HG02571 (cell line): ENCODE measurements at regions not wholly inside any gene's neighbourhood (a gene's known extent, or its start where the extent isn't known, plus 50 kb on each side); places are given as distances from the start of the nearest gene placed in this dataset.
"Not testable (repeated sequence)": the region's sequence is repeated elsewhere in the genome, so short reads cannot be mapped to it uniquely, and the experiment has no call there.

Experiments used
- ATAC-seq: cut with Tn5 transposase; IDR thresholded peaks from one replicate; pipeline ENCODE4 v1.9.1; 2021; ENCODE audit warnings: mild to moderate bottlenecking, moderate library complexity; ENCODE audit not compliant: unreplicated experiment

GRCh38 chr6:88499845-88500699, 333.9 kb upstream of the CNR1 start:
- peak; percentile 66 for ATAC-seq

DNA sequence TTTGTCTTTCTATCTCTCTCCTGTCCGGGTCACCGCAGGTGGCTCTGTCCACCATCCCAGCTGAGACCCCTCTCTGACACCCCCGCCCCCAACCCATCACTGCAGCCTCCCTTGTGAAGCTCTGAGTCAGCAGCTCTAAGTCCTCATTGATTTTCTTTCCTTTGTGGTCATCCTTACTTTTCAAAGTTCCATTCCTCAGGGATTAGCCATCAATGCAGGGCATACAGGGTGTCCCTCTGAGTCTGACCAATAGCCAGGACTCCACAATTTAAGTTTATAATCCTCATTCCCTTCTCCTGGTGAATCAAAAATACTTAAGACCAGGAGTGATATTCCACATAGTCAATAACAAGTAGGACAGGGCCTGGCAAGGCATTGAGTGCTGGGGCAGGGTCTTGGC, 333.3 kb upstream of the CNR1 start:
- no peak for ATAC-seq

- not testable (repeated sequence) for ATAC-seq
These were observed 331.3 kb upstream of the CNR1 start for GRCh38 chr6:88497403-88497802.

DNA sequence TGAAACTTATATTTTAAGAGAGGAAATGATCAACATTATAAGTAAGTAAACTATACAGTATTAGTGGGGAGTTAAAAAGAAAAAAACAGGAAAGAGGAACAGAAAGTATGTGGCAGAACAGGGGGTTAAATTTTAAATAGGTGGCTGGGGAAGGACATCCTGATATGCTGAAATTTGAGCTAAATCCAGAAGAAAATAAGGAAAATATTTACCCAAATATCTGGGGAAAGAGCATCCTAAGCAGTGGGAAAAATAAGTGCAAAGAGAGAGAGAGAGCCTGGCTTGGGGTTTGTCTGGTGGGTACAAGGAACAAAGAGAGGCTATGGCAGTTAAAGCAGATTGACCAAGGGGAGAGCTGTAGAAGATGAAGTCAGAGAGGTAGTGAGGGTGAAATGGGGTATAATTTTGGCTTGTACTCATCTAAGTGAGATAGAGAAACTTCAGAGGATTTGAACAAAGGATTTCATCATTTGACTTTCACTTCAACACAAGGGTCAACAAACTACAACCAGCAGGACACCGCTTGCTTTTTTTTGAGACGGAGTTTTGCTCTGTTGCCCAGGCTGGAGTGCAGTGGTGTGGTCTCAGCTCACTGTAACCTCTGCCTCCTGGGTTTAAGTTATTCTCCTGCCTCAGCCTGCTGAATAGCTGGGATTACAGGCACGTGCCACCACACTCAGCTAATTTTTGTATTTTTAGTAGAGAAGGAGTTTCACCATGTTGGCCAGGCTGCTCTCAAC, 328.4 kb upstream of the CNR1 start:
- ATAC-seq, result peak; percentile 53

DNA sequence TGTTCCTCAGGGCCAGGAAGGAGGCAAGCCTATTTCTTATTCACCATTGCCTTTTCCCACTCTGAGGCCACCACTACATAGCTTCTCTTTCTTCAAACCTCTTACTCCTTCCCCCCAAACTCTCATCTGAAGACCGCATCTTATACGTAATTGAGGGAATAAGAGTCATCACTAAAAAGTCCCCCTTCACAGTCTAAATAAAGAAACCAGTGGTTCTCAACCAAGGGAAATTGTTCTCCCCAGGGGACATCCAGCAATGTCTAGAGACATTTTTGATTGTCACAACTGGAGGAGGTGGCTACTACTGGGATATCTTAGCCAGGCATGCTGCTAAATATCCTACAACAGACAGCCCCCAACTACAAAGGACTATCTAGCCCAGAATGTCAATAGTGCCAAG, 327.6 kb upstream of the CNR1 start:
- ATAC-seq, result peak; percentile 41

- ATAC-seq, result no peak
These were observed 326.7 kb upstream of the CNR1 start for GRCh38 chr6:88492824-88493223.

GRCh38 chr6:88492241-88492640, 326.1 kb upstream of the CNR1 start:
- no peak for ATAC-seq

DNA sequence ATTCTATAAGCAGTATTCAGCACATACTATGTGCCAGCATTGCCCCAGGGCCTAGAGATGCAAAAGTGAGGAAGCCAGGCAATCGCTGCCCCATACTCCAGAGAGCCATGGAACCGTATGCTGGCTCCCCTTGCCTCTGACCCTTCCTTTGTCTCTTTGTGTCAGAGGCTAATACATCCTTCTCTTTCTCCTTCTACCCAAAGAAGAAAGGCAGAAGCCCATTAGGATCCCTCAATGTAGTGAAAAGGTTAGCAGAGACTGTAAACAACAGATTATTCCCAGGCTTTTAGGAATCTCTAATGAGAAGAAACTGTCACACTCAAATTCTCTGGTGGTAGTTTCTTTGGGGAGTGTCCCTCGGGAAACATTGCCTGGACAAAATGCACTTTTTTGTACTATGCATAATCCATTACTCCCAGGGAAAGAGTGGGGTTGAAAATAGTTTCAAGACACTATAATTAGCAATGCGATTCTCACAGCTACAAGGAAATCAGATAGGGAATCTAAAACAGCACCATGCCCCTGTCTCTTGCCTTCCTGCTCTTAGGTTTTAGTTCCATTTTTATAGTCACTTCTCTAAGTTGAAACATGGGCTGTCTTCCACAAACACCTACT, 325.2 kb upstream of the CNR1 start:
- ATAC-seq, result no peak

DNA sequence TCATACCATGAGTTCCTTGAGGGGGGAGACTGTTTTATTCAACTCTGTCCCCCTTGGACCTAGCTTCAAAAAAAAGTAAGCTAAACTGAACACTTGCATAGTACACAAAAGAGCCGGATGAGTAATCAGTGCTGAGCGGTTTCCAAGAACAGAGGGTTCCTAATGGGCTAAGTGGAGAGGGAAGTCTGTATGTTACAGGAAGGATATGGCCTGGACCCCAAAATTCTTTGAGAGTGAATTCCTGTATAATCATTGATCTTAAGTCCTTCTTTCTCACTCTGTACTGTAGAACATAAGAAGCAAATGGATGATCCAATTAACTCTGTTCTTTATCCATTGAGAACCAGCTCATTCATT, 324.7 kb upstream of the CNR1 start:
- no peak for ATAC-seq

DNA sequence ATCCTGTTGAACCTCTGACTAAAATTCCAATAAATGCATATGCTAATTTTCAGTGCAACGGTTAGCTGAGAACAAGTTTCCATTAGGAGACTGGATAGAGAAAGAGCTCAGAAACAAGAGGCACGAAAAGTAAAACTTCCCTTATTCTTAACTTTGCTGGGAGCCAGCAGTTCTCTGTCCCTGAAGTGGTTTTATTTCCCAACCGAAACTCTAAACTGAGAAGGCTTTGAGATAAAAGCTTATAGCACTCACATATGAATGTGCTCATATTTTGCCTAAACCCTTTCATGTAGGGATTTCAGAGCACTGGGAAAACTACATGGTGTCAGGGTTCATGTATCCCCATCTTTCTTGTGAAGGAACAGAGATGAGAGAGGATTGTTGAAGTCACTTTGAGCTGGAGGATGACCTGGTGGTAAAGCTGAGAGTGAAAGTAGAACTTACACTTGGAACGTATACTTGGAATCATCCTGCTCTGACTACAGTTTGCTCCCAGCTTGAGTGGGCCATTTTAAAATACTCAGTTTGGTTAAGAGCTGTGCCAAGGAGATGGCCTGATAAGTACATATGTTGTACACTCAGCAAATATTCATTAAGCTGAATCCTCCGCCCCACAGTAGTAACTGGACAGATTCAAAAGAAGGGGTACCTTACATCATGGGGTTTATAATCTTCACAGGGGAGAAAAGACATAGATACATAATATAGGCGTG, 324.2 kb upstream of the CNR1 start:
- no peak for ATAC-seq

- ATAC-seq, result no peak
These were observed 317.3 kb upstream of the CNR1 start for GRCh38 chr6:88483424-88483823.

- no peak for ATAC-seq
These were observed 316.3 kb upstream of the CNR1 start for GRCh38 chr6:88482465-88482864.

DNA sequence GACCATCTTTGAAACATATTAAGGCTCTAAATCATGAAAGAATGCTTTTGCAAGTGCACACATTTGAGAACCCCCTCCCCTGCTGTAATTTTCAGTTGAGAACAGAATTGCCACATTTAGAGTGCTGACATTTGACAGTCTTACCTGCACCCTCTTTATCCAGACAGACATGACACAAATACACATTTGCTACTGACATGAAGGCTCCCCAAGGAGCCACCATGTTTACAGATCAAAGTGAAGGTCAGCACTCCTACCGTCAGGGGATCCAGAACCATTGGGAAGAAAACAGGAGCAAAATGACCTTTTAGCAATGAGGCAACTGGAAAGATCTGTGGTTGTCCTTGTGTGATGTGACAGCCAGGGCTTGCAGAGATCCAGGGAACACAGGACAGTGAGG, 315.4 kb upstream of the CNR1 start:
- ATAC-seq, result no peak

GRCh38 chr6:88480816-88481215, 314.7 kb upstream of the CNR1 start:
- ATAC-seq, result no peak

DNA sequence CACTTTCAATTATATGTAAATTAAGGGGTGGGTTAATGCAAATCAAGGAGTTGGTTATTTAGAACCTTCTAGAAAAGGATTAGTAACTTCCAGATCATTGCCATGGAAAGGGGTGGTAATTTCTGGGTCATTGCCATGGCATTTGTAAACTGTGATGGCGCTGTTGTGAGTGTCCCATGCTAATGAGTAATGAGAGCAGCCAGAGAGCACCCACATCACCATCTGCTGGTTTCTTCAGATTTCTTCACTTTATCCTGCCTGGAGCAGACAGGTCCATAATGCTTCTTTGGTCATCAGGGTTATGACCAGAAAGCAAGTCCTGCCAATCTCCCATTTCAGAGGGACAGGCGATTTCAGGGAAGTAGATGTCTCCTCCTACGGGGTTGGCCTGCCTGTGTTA, 311.3 kb upstream of the CNR1 start:
- ATAC-seq, result no peak

DNA sequence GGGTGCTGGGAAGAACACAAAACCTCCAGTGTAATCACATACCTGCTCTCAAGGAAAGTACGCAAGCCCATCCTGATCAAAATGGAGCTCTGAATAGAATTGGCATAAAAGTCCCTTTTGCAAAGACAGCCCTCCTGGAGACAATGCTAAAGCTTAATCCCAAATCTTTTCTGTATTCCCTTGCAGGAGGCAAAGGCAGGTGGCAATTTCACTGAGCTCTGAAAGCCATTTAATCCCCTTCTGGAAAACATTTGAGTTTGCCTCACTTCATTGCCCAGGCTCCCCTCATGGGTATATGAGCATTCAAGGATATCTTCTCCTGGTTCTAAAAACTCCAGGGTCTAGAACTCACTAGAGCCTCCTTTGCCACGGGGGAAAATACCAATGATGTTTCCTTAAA, 310.2 kb upstream of the CNR1 start:
- ATAC-seq, result no peak

- no peak for ATAC-seq
These were observed 308.6 kb upstream of the CNR1 start for GRCh38 chr6:88474720-88475119.

DNA sequence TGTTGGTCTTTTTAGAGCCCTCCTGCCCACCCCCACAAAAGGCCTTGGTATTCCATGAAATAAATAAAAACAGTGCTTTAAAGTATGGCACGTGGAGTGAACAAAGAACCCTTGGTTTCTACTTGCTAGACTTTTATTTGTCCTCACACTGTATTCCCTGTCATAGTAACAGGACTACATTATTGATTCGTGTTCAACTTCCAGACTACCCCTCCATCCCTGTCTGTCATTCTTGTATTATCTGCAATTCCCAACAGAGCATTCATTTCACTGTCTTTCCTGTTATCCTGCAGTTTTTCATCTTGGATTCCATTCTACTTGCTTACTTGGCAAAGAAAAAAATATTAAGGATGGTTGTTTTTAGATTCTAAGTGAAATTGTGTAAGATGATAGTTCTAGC, 307.4 kb upstream of the CNR1 start:
- no peak for ATAC-seq

DNA sequence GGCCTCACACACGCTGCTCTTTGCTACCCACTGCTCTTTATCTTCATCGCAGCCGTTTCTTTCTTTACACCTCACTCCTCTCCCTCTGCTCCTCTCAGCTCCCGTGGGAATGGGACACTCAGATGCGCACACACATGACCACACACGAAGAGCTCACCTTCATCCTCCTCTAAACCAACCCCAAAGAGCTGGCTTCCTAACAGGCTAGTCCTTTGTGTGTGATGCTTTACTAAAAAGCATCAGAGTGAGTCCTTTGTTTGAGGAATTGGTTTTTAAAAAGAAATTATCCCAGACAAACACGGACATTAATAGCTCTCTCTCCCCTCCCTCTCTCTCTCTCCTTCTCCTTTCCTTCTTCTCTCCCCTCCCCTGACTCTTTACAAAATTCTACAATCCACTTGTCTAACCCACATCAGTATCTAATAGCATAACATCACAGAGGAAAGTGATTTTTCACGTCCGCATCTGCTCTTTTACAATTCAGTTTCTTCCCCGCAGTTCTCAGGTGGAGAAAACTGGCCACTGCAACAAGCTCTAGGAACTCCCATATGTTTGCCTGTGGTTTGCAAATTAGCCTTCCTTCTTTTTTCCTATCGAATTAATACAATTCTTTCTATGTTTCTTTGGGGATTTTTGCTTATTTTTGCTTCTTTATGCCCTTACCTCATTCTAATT, 306.8 kb upstream of the CNR1 start:
- no peak for ATAC-seq

- no peak for ATAC-seq
These were observed 293.5 kb upstream of the CNR1 start for GRCh38 chr6:88459643-88460042.

- ATAC-seq, result no peak
These were observed 293.0 kb upstream of the CNR1 start for GRCh38 chr6:88459189-88459588.
